ENCODE measurements at regions not wholly inside any gene's neighbourhood (a gene's known extent, or its start where the extent isn't known, plus 50 kb on each side); places are given as distances from the start of the nearest gene placed in this dataset.
"Not testable (repeated sequence)": the region's sequence is repeated elsewhere in the genome, so short reads cannot be mapped to it uniquely, and the experiment has no call there.

- no peak for DNase-seq (ENCODE audit: low read depth)
- no peak overlapping the region for H3K4me3 ChIP-seq (ENCODE audit: low read depth, low read length)
These were observed 50.8 kb upstream of the PRSS1 start for GRCh38 chr7:142698429-142698828.

DNA sequence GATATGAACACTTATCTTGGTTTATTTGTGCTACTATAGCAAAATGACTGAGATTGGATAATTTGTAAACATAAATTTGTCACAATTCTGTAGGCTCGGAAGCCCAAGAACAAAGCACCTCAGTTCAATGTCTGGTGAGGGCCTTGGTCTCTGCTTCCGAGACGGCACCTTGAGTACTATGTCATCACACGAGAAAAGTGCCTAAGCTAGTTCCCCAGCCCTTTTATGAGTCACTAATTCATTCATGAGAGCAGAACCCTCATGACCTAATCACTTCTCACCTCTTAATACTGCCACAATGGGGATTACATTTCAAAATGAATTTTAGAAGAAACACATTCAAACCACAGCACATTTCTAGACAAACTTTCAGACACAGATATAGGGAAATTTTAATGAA, 52.0 kb upstream of the PRSS1 start:
- no peak overlapping the region for H3K4me3 ChIP-seq (ENCODE audit: low read depth, low read length)
- DNase-seq (ENCODE audit: low read depth): no peak

DNA sequence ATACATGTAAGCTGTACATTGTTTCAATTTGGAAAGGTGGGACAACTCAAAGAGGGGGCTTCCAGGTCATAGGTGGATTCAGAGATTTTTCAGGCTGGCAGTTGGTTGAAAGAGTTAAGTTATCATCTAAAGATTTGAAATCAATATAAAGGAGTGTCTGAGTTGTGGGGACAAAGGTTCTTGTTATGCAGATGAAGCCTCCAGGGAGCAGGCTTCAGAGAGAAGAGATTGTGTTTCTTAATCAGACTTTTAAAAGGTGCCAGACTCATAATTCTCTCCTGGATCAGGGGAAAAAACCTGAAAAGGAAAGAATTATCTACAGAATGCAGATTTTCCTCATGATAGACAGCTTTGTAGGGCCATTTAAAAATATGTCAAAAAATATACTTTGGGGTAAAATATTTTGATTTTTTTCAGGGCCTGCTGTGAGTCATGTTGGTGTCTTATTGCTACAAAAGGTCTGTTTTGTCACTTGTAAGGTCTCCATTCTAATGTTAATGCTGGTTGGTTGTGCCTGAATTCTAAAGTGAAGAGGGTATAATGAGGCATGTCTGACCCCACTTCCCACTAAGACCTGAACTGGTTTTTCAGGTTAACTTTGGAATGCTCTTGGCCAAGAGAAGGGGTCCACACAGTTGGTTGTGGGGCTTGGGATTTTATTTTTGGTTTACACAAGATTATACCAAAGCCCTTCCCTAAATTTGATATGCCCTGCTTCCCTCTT, 52.7 kb upstream of the PRSS1 start:
- DNase-seq (ENCODE audit: low read depth): no peak
- H3K4me3 ChIP-seq (ENCODE audit: low read depth, low read length): no peak overlapping the region

GRCh38 chr7:142693911-142694310, 55.4 kb upstream of the PRSS1 start:
- DNase-seq (ENCODE audit: low read depth): no peak
- no peak overlapping the region for H3K4me3 ChIP-seq (ENCODE audit: low read depth, low read length)

DNA sequence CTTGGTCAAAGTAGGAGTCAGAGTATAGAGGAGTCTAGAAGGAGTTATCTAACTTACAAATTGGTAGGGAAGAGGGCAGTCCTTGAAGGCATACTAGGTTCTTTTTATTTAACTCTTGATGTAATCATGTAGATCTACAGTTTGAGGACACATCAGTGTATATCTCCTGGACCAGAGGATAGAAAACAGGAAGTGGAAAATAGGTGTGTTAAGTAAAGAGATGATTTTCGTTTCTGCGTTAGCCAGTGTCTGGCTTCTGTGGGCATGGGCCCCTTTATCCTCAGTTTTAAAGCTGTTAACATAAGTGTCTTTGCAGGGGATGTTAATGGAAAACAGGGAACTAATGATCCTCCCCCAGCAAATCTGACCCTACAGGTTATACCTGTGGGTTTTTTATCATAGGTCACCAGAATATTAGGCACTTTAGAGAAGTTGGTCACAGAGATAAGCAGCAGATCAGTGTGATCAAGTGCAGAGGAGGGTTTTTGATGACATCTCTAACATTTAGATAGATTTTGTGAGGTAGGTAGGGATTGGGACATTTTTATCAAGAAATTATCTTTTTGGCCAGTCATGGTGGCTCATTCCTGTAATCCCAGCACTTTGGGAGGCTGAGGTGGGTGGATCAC, 58.6 kb upstream of the PRSS1 start:
- H3K4me3 ChIP-seq (ENCODE audit: low read depth, low read length): no peak overlapping the region
- no peak for DNase-seq (ENCODE audit: low read depth)

DNA sequence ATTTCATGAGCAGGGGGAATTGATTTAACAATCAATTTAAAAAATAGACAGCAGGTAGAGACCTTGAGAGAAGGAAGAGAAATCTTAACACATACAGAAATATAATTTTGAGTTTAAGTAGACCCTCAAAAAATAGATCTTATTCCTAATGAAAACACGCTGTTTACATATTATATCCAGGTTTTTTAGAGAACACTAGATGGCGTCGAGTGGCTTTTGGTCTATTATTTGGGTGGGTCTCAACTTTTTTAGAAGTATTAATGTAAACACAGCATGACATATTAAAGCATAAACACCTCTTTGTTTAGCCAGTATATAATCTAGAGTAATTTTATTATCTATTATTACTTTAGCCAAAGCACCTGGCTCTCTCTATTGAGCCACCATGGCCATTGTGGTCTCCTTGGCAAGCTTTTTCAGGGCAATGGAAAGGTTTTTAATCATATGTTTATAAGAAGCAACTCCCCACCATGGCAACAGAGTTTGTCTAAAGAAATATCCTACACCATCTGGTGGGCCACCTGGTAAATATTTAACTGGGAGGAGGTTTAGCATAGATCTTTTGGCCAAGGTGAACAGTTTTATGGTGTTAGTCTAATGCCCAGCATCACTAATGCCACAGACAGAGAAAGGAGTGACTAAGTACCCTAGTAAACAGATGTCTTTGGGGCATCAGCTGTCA, 59.7 kb upstream of the PRSS1 start:
- no peak for DNase-seq (ENCODE audit: low read depth)
- H3K4me3 ChIP-seq (ENCODE audit: low read depth, low read length): no peak overlapping the region

GRCh38 chr7:142685877-142686508, 63.3 kb upstream of the PRSS1 start:
- no peak for DNase-seq (ENCODE audit: low read depth)
- no peak overlapping the region for H3K4me3 ChIP-seq (ENCODE audit: low read depth, low read length)

DNA sequence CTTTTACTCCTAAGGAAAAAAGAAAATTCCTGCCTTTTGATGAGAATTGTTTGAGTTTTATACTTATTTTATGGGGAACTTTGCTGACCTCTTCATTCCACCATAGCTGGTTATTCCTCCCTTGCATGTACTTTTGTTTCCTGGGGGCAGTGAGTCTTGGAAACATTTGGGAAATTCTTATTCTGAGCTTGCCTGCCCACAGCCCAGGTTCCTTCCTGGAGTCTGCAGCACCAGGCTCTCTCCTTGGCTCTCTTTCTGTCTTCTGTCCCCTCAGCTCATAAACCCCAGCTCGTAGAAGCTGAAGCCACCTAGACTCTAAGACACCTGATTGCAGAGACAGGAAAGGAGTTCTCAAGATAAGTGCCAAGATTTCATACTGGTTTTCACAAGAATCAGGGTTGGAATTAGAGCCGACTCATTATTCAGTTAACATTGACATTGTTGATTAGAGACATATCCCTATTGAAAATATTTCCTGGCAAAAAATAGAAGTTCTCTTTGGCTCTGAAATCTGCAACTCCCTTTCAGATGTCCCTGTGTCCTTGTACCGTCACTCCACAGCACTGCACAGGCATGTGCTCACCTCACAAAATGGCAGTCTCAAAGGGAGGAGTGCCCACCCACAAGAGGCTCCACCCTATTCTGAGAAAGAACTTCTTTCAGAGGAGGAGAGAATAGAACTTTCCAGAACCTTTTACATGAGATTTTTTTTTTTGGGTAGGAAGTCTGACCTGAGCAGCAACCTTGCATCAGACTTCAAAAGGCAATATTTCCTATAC, 67.8 kb upstream of the PRSS1 start:
- no peak for DNase-seq (ENCODE audit: low read depth)

GRCh38 chr7:142671506-142671905, 77.8 kb upstream of the PRSS1 start:
- H3K4me3 ChIP-seq (ENCODE audit: low read depth, low read length): no peak overlapping the region

More for the DNA sequence above, 67.8 kb upstream of the PRSS1 start:
- no peak overlapping the region for H3K4me3 ChIP-seq (ENCODE audit: low read depth, low read length)

DNA sequence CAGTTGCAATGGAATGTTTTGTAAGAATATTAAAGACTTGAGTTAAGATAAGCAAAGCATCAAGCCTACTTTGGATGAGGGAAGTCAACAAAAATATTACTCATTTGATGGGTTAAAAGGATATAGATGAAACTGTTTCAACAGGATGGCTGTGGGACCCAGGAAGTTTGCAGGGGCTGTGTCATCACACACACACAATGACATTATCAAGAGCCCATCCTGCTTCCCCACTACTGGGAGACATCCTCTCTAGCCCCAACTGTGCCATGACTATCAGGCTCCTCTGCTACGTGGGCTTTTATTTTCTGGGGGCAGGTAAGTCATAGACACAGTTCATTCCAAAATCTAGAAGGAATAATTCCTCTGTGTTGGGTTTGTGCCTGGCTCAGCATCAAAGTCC, 78.8 kb upstream of the PRSS1 start:
- DNase-seq (ENCODE audit: low read depth): no peak
- H3K4me3 ChIP-seq (ENCODE audit: low read depth, low read length): no peak overlapping the region

More at GRCh38 chr7:142671506-142671905, 77.8 kb upstream of the PRSS1 start:
- no peak for DNase-seq (ENCODE audit: low read depth)

DNA sequence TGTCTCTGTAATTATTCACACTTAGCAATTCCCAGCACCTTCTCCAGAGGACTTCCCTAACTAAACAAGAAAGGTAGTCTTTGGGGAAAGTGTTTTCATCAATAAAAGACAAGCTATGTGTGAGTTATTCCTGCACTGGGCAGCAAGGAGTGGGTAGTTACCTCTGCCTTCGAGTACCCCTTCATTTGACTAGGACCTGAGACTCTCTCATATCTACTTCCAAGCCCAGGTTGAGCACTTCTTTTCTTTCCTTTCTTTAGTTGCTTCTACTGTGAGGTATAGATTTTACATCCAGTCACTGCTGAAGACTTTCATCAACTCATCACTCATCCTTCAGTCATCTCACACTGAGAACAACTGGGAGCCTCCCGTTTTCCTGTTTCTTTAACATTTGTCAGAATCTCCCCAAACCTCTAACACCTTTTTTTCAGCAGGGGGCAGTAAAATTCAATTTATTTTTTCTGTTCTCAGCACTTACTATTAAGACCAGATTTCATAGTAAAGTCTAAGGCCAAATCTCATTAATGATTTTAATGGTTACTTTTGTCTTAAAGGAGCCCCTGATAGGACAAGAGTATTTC, 80.1 kb upstream of the PRSS1 start:
- DNase-seq (ENCODE audit: low read depth): peak; percentile 8

GRCh38 chr7:142668495-142668894, 80.8 kb upstream of the PRSS1 start:
- H3K4me3 ChIP-seq (ENCODE audit: low read depth, low read length): no peak overlapping the region
- DNase-seq (ENCODE audit: low read depth): no peak

More for the DNA sequence above, 80.1 kb upstream of the PRSS1 start:
- no peak overlapping the region for H3K4me3 ChIP-seq (ENCODE audit: low read depth, low read length)

DNA sequence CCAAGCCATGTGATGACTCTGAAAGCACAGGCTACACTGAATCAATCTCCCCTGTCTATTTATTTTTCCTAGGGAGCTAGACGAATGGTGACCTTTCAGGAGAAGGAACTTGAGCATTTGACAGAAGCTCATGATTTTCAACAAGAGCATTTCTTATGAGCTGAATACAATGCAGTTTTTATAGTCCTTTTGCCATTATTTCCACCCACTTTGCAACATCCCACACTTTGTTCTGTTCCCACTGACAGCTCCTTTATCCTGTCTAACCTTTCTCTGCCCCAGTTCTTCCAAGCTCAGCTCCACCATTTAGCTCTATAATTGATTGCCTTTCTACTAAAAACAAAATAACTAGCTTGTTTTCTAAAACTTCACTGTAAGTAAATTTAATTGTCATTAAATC, 91.9 kb upstream of the PRSS1 start:
- H3K4me3 ChIP-seq (ENCODE audit: low read depth, low read length): no peak overlapping the region
- DNase-seq (ENCODE audit: low read depth): no peak

- H3K4me3 ChIP-seq (ENCODE audit: low read depth, low read length): no peak overlapping the region
- DNase-seq (ENCODE audit: low read depth): no peak
These were observed 94.9 kb upstream of the PRSS1 start for GRCh38 chr7:142654398-142654797.

DNA sequence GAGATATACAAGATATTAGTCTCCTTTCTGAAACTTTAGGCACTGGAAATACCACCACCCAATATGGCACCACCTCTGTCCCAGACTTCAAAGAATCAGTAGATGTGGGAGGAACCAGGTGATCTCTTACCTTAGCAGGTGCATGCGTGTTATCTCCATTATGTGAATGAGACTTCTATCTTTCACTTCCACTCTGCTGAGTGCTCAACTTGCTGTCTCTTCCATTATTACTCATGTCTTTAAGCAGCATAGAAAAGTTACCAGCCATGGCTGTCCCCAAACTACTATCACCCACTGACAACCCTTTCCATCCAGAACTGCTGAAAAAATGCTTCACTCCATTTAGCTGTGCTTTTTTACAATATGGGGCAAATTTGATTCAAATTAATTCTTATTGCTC, 101.5 kb upstream of the PRSS1 start:
- no peak for DNase-seq (ENCODE audit: low read depth)
- no peak overlapping the region for H3K4me3 ChIP-seq (ENCODE audit: low read depth, low read length)

- DNase-seq (ENCODE audit: low read depth): no peak
- H3K4me3 ChIP-seq (ENCODE audit: low read depth, low read length): no peak overlapping the region
These were observed 102.7 kb upstream of the PRSS1 start for GRCh38 chr7:142646386-142647140.

DNA sequence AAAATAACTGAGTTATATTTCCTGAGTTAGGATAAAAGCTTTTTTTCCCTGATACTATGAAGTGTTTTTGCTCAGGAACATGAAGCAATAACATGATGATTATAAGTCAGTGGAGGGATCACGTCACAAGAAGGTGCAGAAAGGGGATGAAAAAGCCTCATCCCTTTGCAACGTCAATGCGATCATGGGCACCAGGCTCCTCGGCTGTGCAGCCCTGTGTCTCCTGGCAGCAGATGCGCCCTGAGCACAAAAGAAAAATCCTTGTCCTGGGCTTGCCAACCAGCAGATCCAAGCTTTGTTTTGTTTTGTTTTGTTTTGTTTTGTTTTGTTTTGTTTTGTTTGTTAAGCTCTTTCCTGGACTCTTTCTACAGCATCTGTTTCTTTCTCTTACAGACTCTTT, 103.5 kb upstream of the PRSS1 start:
- no peak for DNase-seq (ENCODE audit: low read depth)
- no peak overlapping the region for H3K4me3 ChIP-seq (ENCODE audit: low read depth, low read length)

- no peak overlapping the region for H3K4me3 ChIP-seq (ENCODE audit: low read depth, low read length)
- DNase-seq (ENCODE audit: low read depth): no peak
These were observed 107.0 kb upstream of the PRSS1 start for GRCh38 chr7:142642316-142642715.

- DNase-seq (ENCODE audit: low read depth); H3K4me3 ChIP-seq (ENCODE audit: low read depth, low read length): not testable (repeated sequence)
These were observed 108.0 kb upstream of the PRSS1 start for GRCh38 chr7:142641252-142641651.
